Midbrain (tissue), 1 donor: ENCODE measurements at regions not wholly inside any gene's neighbourhood (a gene's known extent, or its start where the extent isn't known, plus 50 kb on each side); places are given as distances from the start of the nearest gene placed in this dataset.

Experiments
- DNase-seq: peaks from one replicate; lab custom pipeline; 2025; lab: John Stamatoyannopoulos, UW

- DNase-seq, result no peak
These were observed 248.4 kb upstream of the LRRC7 start for GRCh38 chr1:69319287-69319686.

GRCh38 chr1:69320757-69321211 lies 246.9 kb upstream of the LRRC7 start:
- DNase-seq, result no peak

GRCh38 chr1:69321311-69321710 lies 246.4 kb upstream of the LRRC7 start:
- no peak for DNase-seq

GRCh38 chr1:69328186-69328585 lies 239.5 kb upstream of the LRRC7 start:
- DNase-seq, result no peak

- no peak for DNase-seq
These were observed 204.5 kb upstream of the LRRC7 start for GRCh38 chr1:69363236-69363635.

- no peak for DNase-seq
These were observed 194.2 kb upstream of the LRRC7 start for GRCh38 chr1:69373520-69373919.

- no peak for DNase-seq
These were observed 191.3 kb upstream of the LRRC7 start for GRCh38 chr1:69376408-69376807.

- DNase-seq, result no peak
These were observed 190.2 kb upstream of the LRRC7 start for GRCh38 chr1:69377507-69377906.

GRCh38 chr1:69388044-69388443 lies 179.7 kb upstream of the LRRC7 start:
- no peak for DNase-seq

- DNase-seq, result no peak
These were observed 167.6 kb upstream of the LRRC7 start for GRCh38 chr1:69400128-69400527.

- no peak for DNase-seq
These were observed 165.8 kb upstream of the LRRC7 start for GRCh38 chr1:69401879-69402278.

GRCh38 chr1:69403756-69404320 lies 163.9 kb upstream of the LRRC7 start:
- no peak for DNase-seq

GRCh38 chr1:69404486-69404885 lies 163.2 kb upstream of the LRRC7 start:
- DNase-seq, result no peak

GRCh38 chr1:69406244-69406643 lies 161.5 kb upstream of the LRRC7 start:
- no peak for DNase-seq

GRCh38 chr1:69409731-69410456 lies 157.8 kb upstream of the LRRC7 start:
- DNase-seq, result no peak

- DNase-seq, result no peak
These were observed 157.3 kb upstream of the LRRC7 start for GRCh38 chr1:69410457-69410850.

GRCh38 chr1:69410893-69411292 lies 156.8 kb upstream of the LRRC7 start:
- no peak for DNase-seq

GRCh38 chr1:69411617-69412016 lies 156.1 kb upstream of the LRRC7 start:
- no peak for DNase-seq

- no peak for DNase-seq
These were observed 154.6 kb upstream of the LRRC7 start for GRCh38 chr1:69413129-69413528.

- no peak for DNase-seq
These were observed 153.1 kb upstream of the LRRC7 start for GRCh38 chr1:69414574-69414973.

GRCh38 chr1:69421286-69421685 lies 146.4 kb upstream of the LRRC7 start:
- no peak for DNase-seq

GRCh38 chr1:69425871-69426270 lies 141.9 kb upstream of the LRRC7 start:
- no peak for DNase-seq

GRCh38 chr1:69426401-69426800 lies 141.3 kb upstream of the LRRC7 start:
- no peak for DNase-seq

GRCh38 chr1:69433073-69433472 lies 134.6 kb upstream of the LRRC7 start:
- no peak for DNase-seq
